Gastroesophageal sphincter (tissue), 4 donors: ENCODE measurements at regions not wholly inside any gene's neighbourhood (a gene's known extent, or its start where the extent isn't known, plus 50 kb on each side); places are given as distances from the start of the nearest gene placed in this dataset.

Experiments
- ATAC-seq: fragments of 150-250 bp; one replicate; pipeline ENCODE4 v1.9.1; 2016; ENCODE audit warnings: mild to moderate bottlenecking, moderate library complexity
- H3K27ac ChIP-seq, 4 donors: fragments of 200-600 bp; sonication (generic) in 3 of 4; 1 replicate in 3 of 4; 2 replicates in 1 of 4; pipeline ENCODE4 v1.5.1; 2016 to 2019
- H3K27me3 ChIP-seq: fragments of 200-600 bp; sonication (generic); one replicate; pipeline ENCODE4 v1.5.1; 2019
- H3K36me3 ChIP-seq, 2 donors: fragments of 200-600 bp; sonication (generic); one replicate each; pipeline ENCODE4 v1.5.1; 2019; ENCODE audit warnings: control low read depth in 1 of 2
- H3K4me1 ChIP-seq, 3 donors: fragments of 200-600 bp; sonication (generic); 1 replicate in 2 of 3; 2 replicates in 1 of 3; pipeline ENCODE4 v1.5.1; 2016 to 2019; ENCODE audit warnings: control low read depth in 2 of 3
- H3K4me3 ChIP-seq, 2 donors: fragments of 200-600 bp; sonication (generic); one replicate each; pipeline ENCODE4 v1.5.1; 2019; ENCODE audit warnings: mild to moderate bottlenecking in 1 of 2, moderate library complexity in 1 of 2
- H3K9me3 ChIP-seq, 3 donors: fragments of 200-600 bp; sonication (generic); one replicate each; pipeline ENCODE4 v1.5.1; 2017 to 2019; ENCODE audit warnings: control low read depth in 2 of 3
- EP300 ChIP-seq: sonication (generic); formaldehyde crosslinking; IDR thresholded peaks from one replicate; pipeline ENCODE4 v1.6.1; 2017; ENCODE audit warnings: antibody characterized with exemption, mild to moderate bottlenecking
- POLR2A ChIP-seq, 2 donors: fragments of 450-650 bp; IDR thresholded peaks; one replicate each; pipeline ENCODE4 v1.6.1; 2017; ENCODE audit warnings: antibody characterized with exemption in 2 of 2, mild to moderate bottlenecking in 2 of 2, moderate library complexity in 1 of 2
- POLR2AphosphoS5 ChIP-seq: sonication (generic); formaldehyde crosslinking; IDR thresholded peaks from one replicate; pipeline ENCODE4 v1.6.1; 2017; ENCODE audit warnings: antibody characterized with exemption
- WGBS, 2 donors: methylation state at CpG; one replicate each; pipeline ENCODE4 v1.1.5; 2018; ENCODE audit warnings: low coverage in 1 of 2; 5-methylcytosine and 5-hydroxymethylcytosine counted together
- TF ChIP-seq, protein P1 (sequence below), 4 experiments: fragments of 200-600 bp in 2 of 4; fragments of 450-650 bp in 2 of 4; sonication (generic) in 1 of 4; IDR thresholded peaks; one replicate each; pipeline ENCODE4 v1.5.1; 2017 to 2019; ENCODE audit warnings: antibody characterized with exemption in 4 of 4, mild to moderate bottlenecking in 2 of 4, moderate library complexity in 2 of 4

DNA sequence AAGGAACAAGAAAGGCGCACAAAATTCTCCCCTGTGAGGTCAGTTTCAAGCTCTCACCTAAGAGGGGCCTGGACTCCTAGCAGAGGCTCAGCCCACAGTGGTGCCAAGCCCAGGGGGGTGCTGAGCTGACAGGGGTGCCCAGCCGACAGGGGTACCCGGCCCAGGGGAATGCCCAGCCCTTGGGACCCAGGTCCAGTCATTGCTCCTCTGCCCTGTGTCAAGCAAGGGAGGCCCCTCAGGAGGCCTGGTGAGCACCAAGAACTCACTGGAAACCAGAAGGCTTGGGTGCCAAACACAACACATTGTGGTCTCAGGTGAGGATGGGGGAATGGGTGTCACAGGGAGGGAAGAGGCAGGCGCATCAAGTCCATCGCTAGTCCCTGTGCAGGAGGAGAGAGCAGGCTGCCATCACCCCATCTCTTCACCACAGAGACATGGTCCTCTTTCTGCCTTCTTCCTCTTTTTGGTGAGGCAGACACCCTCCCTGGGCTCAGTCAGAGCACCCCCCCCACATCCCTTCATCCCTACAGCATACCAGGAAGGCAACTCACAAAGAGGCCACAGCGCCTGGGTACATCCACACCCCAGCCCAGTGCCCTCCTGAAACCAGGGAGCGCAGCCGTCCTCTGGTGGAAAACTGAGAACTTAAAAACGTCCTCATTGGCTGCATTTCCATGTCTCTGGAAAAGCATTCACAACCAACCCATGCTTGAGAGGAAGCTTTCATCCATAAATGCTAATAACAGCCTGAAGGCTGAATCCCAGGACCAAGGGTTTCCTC is 111.3 kb downstream of the BANF2 start:
- TF ChIP-seq EP300: no peak
- TF ChIP-seq, protein P1, sequence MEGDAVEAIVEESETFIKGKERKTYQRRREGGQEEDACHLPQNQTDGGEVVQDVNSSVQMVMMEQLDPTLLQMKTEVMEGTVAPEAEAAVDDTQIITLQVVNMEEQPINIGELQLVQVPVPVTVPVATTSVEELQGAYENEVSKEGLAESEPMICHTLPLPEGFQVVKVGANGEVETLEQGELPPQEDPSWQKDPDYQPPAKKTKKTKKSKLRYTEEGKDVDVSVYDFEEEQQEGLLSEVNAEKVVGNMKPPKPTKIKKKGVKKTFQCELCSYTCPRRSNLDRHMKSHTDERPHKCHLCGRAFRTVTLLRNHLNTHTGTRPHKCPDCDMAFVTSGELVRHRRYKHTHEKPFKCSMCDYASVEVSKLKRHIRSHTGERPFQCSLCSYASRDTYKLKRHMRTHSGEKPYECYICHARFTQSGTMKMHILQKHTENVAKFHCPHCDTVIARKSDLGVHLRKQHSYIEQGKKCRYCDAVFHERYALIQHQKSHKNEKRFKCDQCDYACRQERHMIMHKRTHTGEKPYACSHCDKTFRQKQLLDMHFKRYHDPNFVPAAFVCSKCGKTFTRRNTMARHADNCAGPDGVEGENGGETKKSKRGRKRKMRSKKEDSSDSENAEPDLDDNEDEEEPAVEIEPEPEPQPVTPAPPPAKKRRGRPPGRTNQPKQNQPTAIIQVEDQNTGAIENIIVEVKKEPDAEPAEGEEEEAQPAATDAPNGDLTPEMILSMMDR (IDR thresholded peaks at IDR 0.05): no peak
- TF ChIP-seq POLR2AphosphoS5: no peak
- TF ChIP-seq POLR2A (IDR thresholded peaks at IDR 0.05): no peak
- 78 to 92% methylated on average over 4 to 5 of the region's 9 CpGs for WGBS, 2 donors
- no peaks in the 10 kb centered on the region for H3K36me3 ChIP-seq
- ATAC-seq: no peak
- peaks cover 0 to 47% (median 27%) of the 10 kb centered on the region in 3 donors for H3K4me1 ChIP-seq
- H3K27ac ChIP-seq: peak overlapping the region in 2 of 4 donors; percentile 76 to 82
- H3K4me3 ChIP-seq: no peak overlapping the region
- no peaks in the 10 kb centered on the region for H3K27me3 ChIP-seq
- H3K9me3 ChIP-seq: no peaks in the 10 kb centered on the region

DNA sequence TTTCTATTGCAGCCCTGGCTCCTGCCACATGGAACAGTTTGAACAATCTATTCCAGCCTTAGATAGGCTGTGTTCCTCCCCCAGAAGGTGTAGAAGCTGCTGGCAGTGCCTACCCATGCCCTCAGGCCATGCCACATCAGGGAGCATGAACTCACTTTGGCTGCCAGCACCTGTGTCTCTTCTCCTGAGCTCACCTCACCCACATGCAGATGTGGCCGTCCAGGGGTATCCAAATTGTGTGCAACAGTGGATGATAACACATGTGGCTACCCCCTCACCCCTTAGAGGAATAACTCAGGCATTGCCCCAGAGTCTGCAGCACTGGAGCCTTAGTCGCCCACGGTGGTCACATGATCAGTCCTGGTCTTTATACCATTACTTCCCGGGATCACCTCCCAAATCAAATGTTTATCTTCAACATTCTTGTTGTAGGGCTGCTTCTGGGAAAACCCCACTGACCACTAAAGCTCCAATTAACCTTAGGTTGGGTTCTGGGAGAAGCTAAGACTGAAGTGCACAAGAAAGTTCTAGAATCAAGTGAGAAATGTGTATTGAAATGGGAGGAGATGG is 110.4 kb downstream of the BANF2 start:
- peaks cover 0 to 52% (median 29%) of the 10 kb centered on the region in 3 donors for H3K4me1 ChIP-seq
- 18 to 58% methylated on average over 3 to 4 of the region's 4 CpGs for WGBS, 2 donors
- no peak for TF ChIP-seq POLR2AphosphoS5
- TF ChIP-seq, protein P1 (IDR thresholded peaks at IDR 0.05): peak in 1 of 4 experiments; percentile 3
- ATAC-seq: no peak
- no peaks in the 10 kb centered on the region for H3K9me3 ChIP-seq
- H3K4me3 ChIP-seq: no peak overlapping the region
- no peaks in the 10 kb centered on the region for H3K27me3 ChIP-seq
- H3K27ac ChIP-seq: peak overlapping the region in 3 of 4 donors; percentile 53 to 82 (median 76)
- no peaks in the 10 kb centered on the region for H3K36me3 ChIP-seq

DNA sequence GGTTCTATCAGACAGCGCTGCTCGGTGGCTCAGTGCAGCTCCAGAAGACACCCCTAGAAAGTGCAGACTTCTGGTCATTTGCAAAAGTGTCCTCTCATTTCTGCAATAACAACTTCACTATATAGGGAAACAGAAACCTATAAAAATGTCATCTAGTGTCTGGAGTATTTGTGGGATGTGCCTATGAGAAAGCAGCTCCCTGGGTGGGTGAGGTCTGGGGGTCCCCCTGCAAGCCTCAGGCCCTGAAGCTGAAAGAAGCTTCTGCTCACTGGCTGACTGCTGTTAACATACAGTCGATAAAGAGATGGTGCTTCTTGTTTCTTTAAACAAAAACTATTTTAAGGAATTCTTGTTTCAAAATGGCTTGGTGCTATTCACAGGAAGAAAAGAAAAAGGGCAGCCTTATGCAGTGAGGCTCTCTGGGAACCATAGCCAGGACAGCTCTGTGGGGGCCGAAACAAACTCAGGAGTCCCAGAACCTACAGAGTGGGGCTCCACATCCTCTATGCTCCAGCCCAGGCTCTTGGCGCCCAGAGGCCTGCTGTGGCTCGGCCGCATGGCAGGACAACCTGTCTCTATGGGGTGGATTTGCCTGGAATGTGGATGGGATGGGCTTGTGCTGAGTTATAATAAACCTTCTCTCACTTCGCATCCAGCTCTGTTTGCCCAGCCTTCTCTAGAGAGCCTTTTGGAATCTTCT is 109.7 kb downstream of the BANF2 start:
- Histone ChIP-seq H3K36me3 (no peaks in the 10 kb centered on the region), H3K27ac (peak overlapping the region in 3 of 4 donors; percentile 53 to 82 (median 76)), H3K9me3 (no peaks in the 10 kb centered on the region), H3K4me1 (peaks cover 0 to 52% (median 29%) of the 10 kb centered on the region in 3 donors), H3K4me3 (no peak overlapping the region), H3K27me3 (no peaks in the 10 kb centered on the region)
- ATAC-seq: peak; percentile 50
- TF ChIP-seq, protein P1 (IDR thresholded peaks at IDR 0.05): peak in 1 of 4 experiments; percentile 15
- TF ChIP-seq EP300 (no peak), POLR2A (IDR thresholded peaks at IDR 0.05) (no peak), POLR2AphosphoS5 (peak; percentile 12)
- whole genome bisulfite sequencing, 2 donors: 38% methylated on average over 6 to 7 of the region's 8 CpGs

DNA sequence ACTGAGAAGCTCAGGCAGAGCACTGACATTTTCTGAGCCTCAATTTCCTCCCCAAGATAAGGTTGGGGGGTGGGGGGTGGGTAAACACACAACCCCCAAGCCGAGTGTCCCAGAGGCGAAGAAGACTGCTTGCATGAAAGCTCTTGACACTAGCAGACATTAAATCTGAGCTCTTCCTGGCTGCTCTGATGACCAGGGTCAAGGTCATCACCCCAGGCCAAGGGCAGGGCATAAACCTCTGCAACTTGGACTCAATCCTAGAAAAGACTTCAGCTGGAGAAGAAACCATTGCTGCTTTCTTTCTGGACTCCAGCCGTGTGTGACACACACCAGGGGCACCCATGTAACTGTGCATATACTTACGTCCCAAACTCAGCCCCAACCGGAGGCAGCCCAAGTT is 109.0 kb downstream of the BANF2 start:
- H3K9me3 ChIP-seq: no peaks in the 10 kb centered on the region
- no peaks in the 10 kb centered on the region for H3K27me3 ChIP-seq
- no peak overlapping the region for H3K4me3 ChIP-seq
- TF ChIP-seq POLR2AphosphoS5: no peak
- TF ChIP-seq, protein P1 (IDR thresholded peaks at IDR 0.05): no peak
- TF ChIP-seq POLR2A (IDR thresholded peaks at IDR 0.05): no peak
- no peak for TF ChIP-seq EP300
- peak overlapping the region in 3 of 4 donors; percentile 67 to 82 (median 76) for H3K27ac ChIP-seq
- H3K36me3 ChIP-seq: no peaks in the 10 kb centered on the region
- ATAC-seq: no peak
- H3K4me1 ChIP-seq: peaks cover 0 to 52% (median 29%) of the 10 kb centered on the region in 3 donors
- WGBS, 2 donors: 52% methylated on average over 5 of the region's 5 CpGs; no CpG with 5 or more reads in 1 of the 2 donors
